Stomach (tissue), 4 donors: ENCODE measurements at regions not wholly inside any gene's neighbourhood (a gene's known extent, or its start where the extent isn't known, plus 50 kb on each side); places are given as distances from the start of the nearest gene placed in this dataset.

Source experiments
- CTCF ChIP-seq, 7 experiments: fragments of 450-650 bp in 4 of 7; fragments of 200-600 bp in 3 of 7; sonication (generic) in 3 of 7; IDR thresholded peaks; one replicate each; pipeline ENCODE4 v1.5.1; 2016 to 2019; ENCODE audit warnings: antibody characterized with exemption in 7 of 7, control low read depth in 2 of 7, mild to moderate bottlenecking in 1 of 7
- EP300 ChIP-seq: sonication (generic); formaldehyde crosslinking; IDR thresholded peaks from one replicate; pipeline ENCODE4 v1.6.1; 2017; ENCODE audit warnings: antibody characterized with exemption

- TF ChIP-seq EP300 (no peak), CTCF (IDR thresholded peaks at IDR 0.05) (no peak)
These were observed 1129.7 kb downstream of the LRFN5 start for GRCh38 chr14:42736408-42736807.
